Keratinocyte (primary cell): ENCODE measurements at regions not wholly inside any gene's neighbourhood (a gene's known extent, or its start where the extent isn't known, plus 50 kb on each side); places are given as distances from the start of the nearest gene placed in this dataset.
A peak's percentile ranks its signal among the peaks of the same experiment; 100 is the strongest.

ENCODE experiments used
- DNase-seq: peaks from one replicate; pipeline ENCODE4 v3.0.0-alpha.2; 2011; ENCODE audit warnings: low read depth, missing footprints, low spot score
- FAIRE-seq: peaks from 2 replicates; lab custom pipeline; 2011; peaks lifted over from hg19 to GRCh38; lab: Jason Lieb, UNC
- H2AFZ ChIP-seq: 2 replicates; pipeline ENCODE4 v1.6.0; 2012; ENCODE audit warnings: low read length, control low read depth, inconsistent platforms; ENCODE audit not compliant: control insufficient read depth
- H3K27ac ChIP-seq: 2 replicates; pipeline ENCODE4 v1.5.1; 2011; ENCODE audit warnings: low read length; ENCODE audit not compliant: control insufficient read depth, insufficient read depth
- H3K27me3 ChIP-seq: 3 replicates; pipeline ENCODE4 v1.6.0; 2011; ENCODE audit warnings: low read length; ENCODE audit not compliant: control insufficient read depth, insufficient read depth; ENCODE audit errors: extremely low read depth
- H3K36me3 ChIP-seq, 2 experiments: 2 replicates in 1 of 2; 3 replicates in 1 of 2; pipeline ENCODE4 v1.5.1; 2011; ENCODE audit warnings: low read length in 2 of 2, mild to moderate bottlenecking in 1 of 2; ENCODE audit not compliant: control insufficient read depth in 2 of 2, insufficient read depth in 2 of 2; ENCODE audit errors: extremely low read depth in 1 of 2
- H3K4me1 ChIP-seq: 3 replicates; pipeline ENCODE4 v1.5.1; 2011; ENCODE audit warnings: low read length; ENCODE audit not compliant: control insufficient read depth, insufficient read depth; ENCODE audit errors: extremely low read depth
- H3K4me2 ChIP-seq: 3 replicates; pipeline ENCODE4 v1.6.0; 2011; ENCODE audit warnings: low read depth, low read length; ENCODE audit not compliant: control insufficient read depth, insufficient read depth; ENCODE audit errors: extremely low read depth
- H3K4me3 ChIP-seq, 3 experiments: fragments of 200-600 bp in 1 of 3; sonication (generic) in 1 of 3; 2 replicates in 2 of 3; 3 replicates in 1 of 3; pipeline ENCODE4 v1.5.1; 2011 to 2016; ENCODE audit warnings: low read length in 3 of 3, mild to moderate bottlenecking in 3 of 3, control low read depth in 2 of 3, inconsistent platforms in 1 of 3, low read depth in 1 of 3, mixed read lengths in 1 of 3, mixed run types in 1 of 3, moderate library complexity in 1 of 3; ENCODE audit not compliant: control insufficient read depth in 2 of 3, insufficient read depth in 2 of 3; ENCODE audit errors: extremely low read depth in 1 of 3
- H3K79me2 ChIP-seq: 2 replicates; pipeline ENCODE4 v1.6.0; 2012; ENCODE audit warnings: low read length; ENCODE audit not compliant: control insufficient read depth, insufficient read depth
- H3K9ac ChIP-seq: 3 replicates; pipeline ENCODE4 v1.6.0; 2011; ENCODE audit warnings: low read length; ENCODE audit not compliant: control insufficient read depth, insufficient read depth; ENCODE audit errors: extremely low read depth
- H3K9me1 ChIP-seq: 3 replicates; pipeline ENCODE4 v1.6.0; 2011; ENCODE audit warnings: low read length; ENCODE audit not compliant: control insufficient read depth, insufficient read depth; ENCODE audit errors: extremely low read depth
- H3K9me3 ChIP-seq: 2 replicates; pipeline ENCODE4 v1.5.1; 2012; ENCODE audit warnings: low read depth, low read length; ENCODE audit not compliant: control insufficient read depth
- H4K20me1 ChIP-seq: 3 replicates; pipeline ENCODE4 v1.6.0; 2011; ENCODE audit warnings: low read length; ENCODE audit not compliant: control insufficient read depth, insufficient read depth; ENCODE audit errors: extremely low read depth
- CTCF ChIP-seq, 3 experiments: IDR thresholded peaks in 1 of 3; conservative IDR thresholded peaks in 1 of 3; optimal IDR thresholded peaks in 1 of 3; 2 replicates in 2 of 3; 3 replicates in 1 of 3; pipeline versions ENCODE3 to v1.5.1; 2011; ENCODE audit warnings: low read length in 3 of 3, mild to moderate bottlenecking in 3 of 3, moderate library complexity in 2 of 3, control low read depth in 1 of 3, inconsistent platforms in 1 of 3; ENCODE audit not compliant: insufficient read depth in 2 of 3; ENCODE audit errors: extremely low read depth in 1 of 3
- EZH2 ChIP-seq: IDR thresholded peaks from one replicate; pipeline ENCODE4 v1.6.1; 2012; ENCODE audit warnings: inconsistent platforms, mild to moderate bottlenecking, low read length, moderate library complexity
- dilution Hi-C: fragments of 300-500 bp; cut with MboI; formaldehyde crosslinking; loops from one replicate; pipeline ENCODE4 v1.7.0; 2020; ENCODE audit warnings: low sequenced_read_pairs; ENCODE audit not compliant: extremely low pct_ligation_motif_present

- DNase-seq (no peak), FAIRE-seq (no peak)
- no peak for TF ChIP-seq EZH2
- TF ChIP-seq CTCF (optimal IDR thresholded peaks at IDR 0.05 in 1 of 3, IDR thresholded peaks at IDR 0.05 in 1 of 3, conservative IDR thresholded peaks at IDR 0.05 in 1 of 3; ENCODE audit: extremely low read depth in 1 of 3, insufficient read depth in 2 of 3, low read length in 3 of 3): no peak
- dilution Hi-C loops: no loop called here
- Histone ChIP-seq H3K4me3 (no peak overlapping the region), H3K79me2 (no peaks in the 10 kb centered on the region), H4K20me1 (no peaks in the 10 kb centered on the region), H3K4me1 (no peaks in the 10 kb centered on the region), H3K9me1 (no peaks in the 10 kb centered on the region), H3K36me3 (no peaks in the 10 kb centered on the region), H2AFZ (peak overlapping the region; percentile 81), H3K27me3 (no peaks in the 10 kb centered on the region), H3K4me2 (no peak overlapping the region), H3K9me3 (no peaks in the 10 kb centered on the region), H3K27ac (no peak overlapping the region), H3K9ac (no peak overlapping the region)
Observed at GRCh38 chr14:38808734-38809455, 294.1 kb downstream of the SEC23A start.

- H3K9me1 ChIP-seq: no peaks in the 10 kb centered on the region
- H3K9me3 ChIP-seq: no peaks in the 10 kb centered on the region
- no peak for FAIRE-seq
Observed at GRCh38 chr14:38799671-38800070, 303.4 kb downstream of the SEC23A start.

More at GRCh38 chr14:38799671-38800070, 303.4 kb downstream of the SEC23A start:
- H3K4me3 ChIP-seq: no peak overlapping the region
- no peak for DNase-seq
- no peaks in the 10 kb centered on the region for H3K4me1 ChIP-seq
- H4K20me1 ChIP-seq: no peaks in the 10 kb centered on the region
- no peak overlapping the region for H3K9ac ChIP-seq
- H3K36me3 ChIP-seq: no peaks in the 10 kb centered on the region
- H3K27ac ChIP-seq: no peak overlapping the region
- H3K4me2 ChIP-seq: no peak overlapping the region
- dilution Hi-C loops: no loop called here
- no peaks in the 10 kb centered on the region for H3K27me3 ChIP-seq
- no peak overlapping the region for H2AFZ ChIP-seq
- no peak for TF ChIP-seq EZH2
- no peak for TF ChIP-seq CTCF (optimal IDR thresholded peaks at IDR 0.05 in 1 of 3, IDR thresholded peaks at IDR 0.05 in 1 of 3, conservative IDR thresholded peaks at IDR 0.05 in 1 of 3; ENCODE audit: extremely low read depth in 1 of 3, insufficient read depth in 2 of 3, low read length in 3 of 3)
- H3K79me2 ChIP-seq: no peaks in the 10 kb centered on the region
